ENCODE measurements at regions not wholly inside any gene's neighbourhood (a gene's known extent, or its start where the extent isn't known, plus 50 kb on each side); places are given as distances from the start of the nearest gene placed in this dataset.

- DNase-seq (ENCODE audit: low spot score in 2 of 2): peak in 1 of 2 donors; percentile 28
- WGBS, 2 donors: 69 to 77% methylated on average over 11 of the region's 11 CpGs
- H3K4me3 ChIP-seq (ENCODE audit: low read depth, poor library complexity, severe bottlenecking): no peak overlapping the region
- TF ChIP-seq POLR2A (IDR thresholded peaks at IDR 0.05): no peak
- TF ChIP-seq, protein P1, sequence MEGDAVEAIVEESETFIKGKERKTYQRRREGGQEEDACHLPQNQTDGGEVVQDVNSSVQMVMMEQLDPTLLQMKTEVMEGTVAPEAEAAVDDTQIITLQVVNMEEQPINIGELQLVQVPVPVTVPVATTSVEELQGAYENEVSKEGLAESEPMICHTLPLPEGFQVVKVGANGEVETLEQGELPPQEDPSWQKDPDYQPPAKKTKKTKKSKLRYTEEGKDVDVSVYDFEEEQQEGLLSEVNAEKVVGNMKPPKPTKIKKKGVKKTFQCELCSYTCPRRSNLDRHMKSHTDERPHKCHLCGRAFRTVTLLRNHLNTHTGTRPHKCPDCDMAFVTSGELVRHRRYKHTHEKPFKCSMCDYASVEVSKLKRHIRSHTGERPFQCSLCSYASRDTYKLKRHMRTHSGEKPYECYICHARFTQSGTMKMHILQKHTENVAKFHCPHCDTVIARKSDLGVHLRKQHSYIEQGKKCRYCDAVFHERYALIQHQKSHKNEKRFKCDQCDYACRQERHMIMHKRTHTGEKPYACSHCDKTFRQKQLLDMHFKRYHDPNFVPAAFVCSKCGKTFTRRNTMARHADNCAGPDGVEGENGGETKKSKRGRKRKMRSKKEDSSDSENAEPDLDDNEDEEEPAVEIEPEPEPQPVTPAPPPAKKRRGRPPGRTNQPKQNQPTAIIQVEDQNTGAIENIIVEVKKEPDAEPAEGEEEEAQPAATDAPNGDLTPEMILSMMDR (IDR thresholded peaks at IDR 0.05): peak in 1 of 3 donors; percentile 13
- intact Hi-C loops (cut with DNase I; ENCODE audit: low total_unique reads): no loop called here
Measured at GRCh38 chr20:43293068-43293786, 103.5 kb upstream of the PTPRT start.

- intact Hi-C loops (cut with DNase I; ENCODE audit: low total_unique reads): no loop called here
- DNase-seq (ENCODE audit: low spot score in 2 of 2): no peak
- no peak overlapping the region for H3K4me3 ChIP-seq (ENCODE audit: low read depth, poor library complexity, severe bottlenecking)
- TF ChIP-seq, protein P1 (IDR thresholded peaks at IDR 0.05): no peak
- no peak for TF ChIP-seq POLR2A (IDR thresholded peaks at IDR 0.05)
- WGBS, 2 donors: 73 to 84% methylated on average over 3 of the region's 3 CpGs
Measured at GRCh38 chr20:43292222-43292621, 102.5 kb upstream of the PTPRT start.

- 55 to 57% methylated on average over 2 of the region's 2 CpGs for WGBS, 2 donors
- intact Hi-C loops (cut with DNase I; ENCODE audit: low total_unique reads): no loop called here
- DNase-seq (ENCODE audit: low spot score in 2 of 2): no peak
Measured at GRCh38 chr20:43287637-43288036, 97.9 kb upstream of the PTPRT start.

GRCh38 chr20:43285170-43285569 is 95.5 kb upstream of the PTPRT start:
- WGBS, 2 donors: 74 to 88% methylated on average over 3 of the region's 3 CpGs
- H3K4me3 ChIP-seq (ENCODE audit: low read depth, poor library complexity, severe bottlenecking): no peak overlapping the region
- no peak for TF ChIP-seq POLR2A (IDR thresholded peaks at IDR 0.05)
- TF ChIP-seq, protein P1 (IDR thresholded peaks at IDR 0.05): no peak
- DNase-seq (ENCODE audit: low spot score in 2 of 2): peak in 1 of 2 donors; percentile 66
- intact Hi-C loops (cut with DNase I; ENCODE audit: low total_unique reads): no loop called here

More at GRCh38 chr20:43287637-43288036, 97.9 kb upstream of the PTPRT start:
- TF ChIP-seq POLR2A (IDR thresholded peaks at IDR 0.05): no peak
- TF ChIP-seq, protein P1 (IDR thresholded peaks at IDR 0.05): no peak
- H3K4me3 ChIP-seq (ENCODE audit: low read depth, poor library complexity, severe bottlenecking): no peak overlapping the region

DNA sequence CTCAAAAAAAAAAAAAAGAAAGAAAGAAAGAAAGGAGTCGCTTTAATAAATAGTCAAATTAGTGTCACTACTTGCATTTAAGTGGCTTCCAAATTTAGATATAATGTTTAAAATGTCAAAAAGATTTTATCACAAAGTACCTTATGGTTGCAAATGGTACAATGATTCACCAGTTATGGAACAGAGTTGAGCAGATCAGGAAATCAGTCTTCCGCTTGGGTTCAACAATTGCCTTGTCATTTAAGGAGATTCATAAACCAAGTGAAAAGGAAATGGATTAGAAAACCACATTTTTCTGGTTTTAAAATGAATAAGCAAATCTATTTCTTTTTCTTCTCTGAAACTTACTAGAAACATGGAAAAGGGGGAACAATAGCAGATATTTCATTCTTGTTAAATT is 94.8 kb upstream of the PTPRT start:
- intact Hi-C loops (cut with DNase I; ENCODE audit: low total_unique reads): no loop called here
- H3K4me3 ChIP-seq (ENCODE audit: low read depth, poor library complexity, severe bottlenecking): no peak overlapping the region
- no peak for TF ChIP-seq POLR2A (IDR thresholded peaks at IDR 0.05)
- TF ChIP-seq, protein P1 (IDR thresholded peaks at IDR 0.05): no peak
- no peak for DNase-seq (ENCODE audit: low spot score in 2 of 2)
- 77 to 89% methylated on average over 2 of the region's 2 CpGs for WGBS, 2 donors

DNA sequence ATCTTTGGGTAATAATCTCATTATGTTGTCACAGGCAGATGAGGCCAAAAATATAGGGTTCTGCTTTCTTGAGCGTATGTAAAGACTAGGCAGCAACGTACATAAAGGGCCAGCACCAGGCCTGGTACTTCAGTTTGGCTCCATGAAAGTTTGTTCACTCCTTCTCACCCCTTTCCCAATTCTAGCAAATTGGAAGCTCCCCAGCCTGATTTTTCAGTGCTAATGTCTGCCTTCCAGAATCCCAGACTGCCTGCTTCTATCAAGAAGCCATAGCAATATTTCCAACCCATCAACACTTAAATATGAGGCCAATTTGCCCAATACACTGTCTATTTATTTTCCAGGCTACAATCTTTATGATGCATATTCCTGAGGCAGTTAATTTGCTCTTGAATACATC is 93.4 kb upstream of the PTPRT start:
- no peak for DNase-seq (ENCODE audit: low spot score in 2 of 2)
- TF ChIP-seq, protein P1 (IDR thresholded peaks at IDR 0.05): no peak
- no peak for TF ChIP-seq POLR2A (IDR thresholded peaks at IDR 0.05)
- intact Hi-C loops (cut with DNase I; ENCODE audit: low total_unique reads): no loop called here
- 87% methylated on average over 2 of the region's 2 CpGs for WGBS, 2 donors
- H3K4me3 ChIP-seq (ENCODE audit: low read depth, poor library complexity, severe bottlenecking): no peak overlapping the region

All from lower leg skin (tissue), 4 donors.